Activated T-helper 1 cell treated with Interleukin-2 at 50 U/mL for 16 hours (primary cell): ENCODE measurements at regions not wholly inside any gene's neighbourhood (a gene's known extent, or its start where the extent isn't known, plus 50 kb on each side); places are given as distances from the start of the nearest gene placed in this dataset.
"Not testable (repeated sequence)": the region's sequence is repeated elsewhere in the genome, so short reads cannot be mapped to it uniquely, and the experiment has no call there.

ENCODE experiments used
- DNase-seq: peaks from one replicate; pipeline ENCODE4 v3.0.0-alpha.2; 2020; ENCODE audit warnings: low read depth

DNA sequence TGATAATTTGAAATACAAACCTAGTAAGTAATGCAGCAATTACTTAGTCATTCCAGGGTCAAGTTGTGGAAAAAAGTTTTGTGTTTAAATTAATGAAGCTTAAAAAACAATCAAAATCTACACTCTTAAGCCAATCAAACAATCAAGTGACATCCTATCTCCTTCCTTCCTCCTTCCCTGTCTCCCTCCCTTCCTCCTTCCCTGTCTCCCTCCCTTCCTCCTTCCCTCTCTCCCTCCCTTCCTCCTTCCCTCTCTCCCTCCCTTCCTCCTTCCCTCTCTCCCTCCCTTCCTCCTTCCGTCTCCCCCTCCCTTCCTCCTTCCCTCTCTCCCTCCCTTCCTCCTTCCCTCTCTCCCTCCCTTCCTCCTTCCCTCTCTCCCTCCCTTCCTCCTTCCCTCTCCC, 111.4 kb upstream of the RBPJ start:
- not testable (repeated sequence) for DNase-seq

- DNase-seq: no peak
Observed at GRCh38 chr4:26212528-26212927, 108.3 kb upstream of the RBPJ start.

DNA sequence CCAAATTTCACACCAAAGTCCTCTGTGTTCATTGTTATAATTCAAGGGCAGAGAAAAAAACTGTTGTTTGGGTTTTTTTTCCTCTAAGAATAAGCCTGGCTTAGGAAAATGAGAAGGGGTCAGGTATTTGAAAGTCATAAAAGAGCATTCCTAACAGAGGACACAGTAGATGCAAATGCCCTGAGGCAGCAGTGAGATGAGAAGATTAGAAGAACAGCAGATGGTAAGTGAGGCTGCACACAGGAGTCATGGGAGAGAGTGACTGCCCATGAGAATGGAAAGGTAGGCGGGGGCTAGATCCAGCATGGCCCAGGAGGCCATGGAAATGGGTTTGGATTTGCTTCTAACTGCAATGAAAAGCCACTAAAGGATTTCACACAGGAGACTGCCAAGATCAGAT, 107.5 kb upstream of the RBPJ start:
- DNase-seq: no peak

DNA sequence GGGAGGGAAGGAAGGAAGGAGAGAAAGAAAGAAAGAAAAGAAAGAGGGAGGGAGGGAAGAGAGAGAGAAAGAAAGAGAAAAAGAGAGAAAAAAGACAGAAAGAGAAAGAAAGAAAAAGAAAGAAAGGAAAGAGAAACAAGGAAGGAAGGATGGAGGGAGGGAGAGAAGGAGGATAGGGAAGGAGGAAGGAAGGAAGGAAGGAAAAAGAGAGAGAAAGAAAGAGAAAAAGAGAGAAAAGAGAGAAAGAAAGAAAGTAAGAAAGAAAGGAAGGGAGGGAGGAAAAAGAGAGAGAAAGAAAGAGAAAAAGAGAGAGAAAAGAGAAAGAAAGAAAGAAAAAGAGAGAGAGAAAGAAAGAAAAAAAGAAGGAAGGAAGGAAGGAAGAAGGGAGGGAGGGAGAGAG, 105.8 kb upstream of the RBPJ start:
- DNase-seq: no peak

DNA sequence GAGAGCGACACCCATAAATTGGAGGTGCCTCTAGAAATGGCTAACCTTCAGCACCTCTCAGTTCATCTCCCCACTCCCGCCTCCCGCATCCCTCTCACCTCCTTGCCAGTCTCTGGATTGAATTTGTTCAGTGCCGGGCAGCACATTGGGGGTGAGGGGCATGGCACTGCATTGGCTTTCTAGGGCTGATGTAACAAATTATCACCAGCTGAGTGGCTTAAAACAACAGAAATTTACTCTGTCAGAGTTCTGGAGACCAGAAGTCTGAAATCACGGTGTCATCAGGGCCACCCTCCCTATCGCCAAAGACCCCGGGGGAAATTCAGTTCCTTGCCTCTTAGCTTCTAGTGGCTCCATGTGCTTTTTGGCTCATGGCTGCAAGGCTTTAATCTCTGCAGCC, 105.1 kb upstream of the RBPJ start:
- DNase-seq: no peak

- no peak for DNase-seq
Observed at GRCh38 chr4:26217481-26217880, 103.3 kb upstream of the RBPJ start.

DNA sequence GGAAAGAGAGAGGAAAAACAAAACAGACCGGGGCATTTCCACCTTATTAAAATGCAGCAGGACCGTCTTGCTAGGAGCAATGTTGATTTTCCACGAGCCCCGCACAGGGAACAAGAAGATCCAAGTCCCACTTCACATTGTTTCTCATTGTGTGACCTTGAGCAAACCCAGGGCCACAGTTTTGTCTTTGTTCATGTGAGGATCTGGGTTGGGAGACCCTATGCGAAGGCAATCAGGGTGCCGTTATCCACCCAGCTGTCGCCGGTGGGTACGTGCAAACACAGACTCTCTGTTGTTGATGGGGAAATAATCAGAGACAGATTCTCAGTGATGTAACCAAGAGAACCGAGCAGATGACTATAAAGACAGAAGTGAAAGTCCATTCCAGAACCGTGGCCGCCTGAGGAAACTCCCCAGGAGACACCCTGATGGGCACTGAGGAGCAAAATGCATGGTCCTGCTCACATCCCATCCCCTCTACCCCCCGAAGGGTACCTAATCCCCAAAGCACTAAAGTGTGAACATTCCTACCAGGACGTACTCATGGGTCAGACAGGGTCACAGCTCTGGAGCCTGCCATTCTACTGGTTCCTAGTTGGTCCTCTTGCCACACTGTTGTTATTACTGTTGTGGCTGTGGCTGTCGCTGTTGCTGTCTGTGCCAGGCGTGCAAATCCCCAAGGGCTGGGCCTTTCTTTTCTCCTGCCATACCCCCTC, 102.7 kb upstream of the RBPJ start:
- DNase-seq: no peak

- DNase-seq: no peak
Observed at GRCh38 chr4:26218677-26219605, 101.9 kb upstream of the RBPJ start.

DNA sequence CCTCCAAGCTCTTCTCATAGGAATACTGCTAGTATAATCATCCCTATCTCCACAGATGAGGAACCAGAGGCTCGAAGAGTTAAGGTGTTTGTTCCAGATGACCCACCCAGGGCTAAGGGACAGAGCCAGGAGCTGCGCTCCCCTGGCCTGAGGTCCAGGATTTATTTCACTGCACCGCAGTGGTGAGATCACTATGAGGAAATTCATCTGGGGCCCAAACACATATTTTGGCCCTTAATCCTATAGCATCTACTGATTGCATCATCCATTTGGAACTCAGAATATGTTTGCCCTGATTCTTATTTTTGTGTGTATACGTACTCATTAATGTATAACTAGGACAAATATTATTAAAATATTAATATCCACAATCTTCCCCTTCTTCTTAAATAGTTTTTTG, 100.1 kb upstream of the RBPJ start:
- no peak for DNase-seq

DNA sequence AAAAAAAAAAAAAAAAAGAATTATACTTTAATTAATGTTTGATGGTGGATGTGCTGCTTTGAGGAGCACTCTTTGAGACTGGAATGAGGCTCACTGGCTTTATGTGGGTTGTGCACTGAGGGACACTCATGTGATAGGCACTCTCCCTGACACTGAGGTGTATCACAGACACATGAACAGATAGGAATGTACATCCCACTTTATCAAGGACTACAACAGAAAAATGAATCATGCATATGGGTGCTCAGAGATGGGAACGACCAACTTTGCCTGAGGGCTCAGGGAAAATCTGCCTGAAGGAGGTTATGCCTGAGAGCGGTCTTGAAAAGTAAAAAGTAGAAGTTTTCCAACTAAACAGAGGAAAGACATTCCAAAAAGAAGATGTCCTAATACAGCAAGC, 97.7 kb upstream of the RBPJ start:
- DNase-seq: no peak

- DNase-seq: no peak
Observed at GRCh38 chr4:26226629-26227376, 94.0 kb upstream of the RBPJ start.

GRCh38 chr4:26227601-26228229, 93.1 kb upstream of the RBPJ start:
- no peak for DNase-seq

DNA sequence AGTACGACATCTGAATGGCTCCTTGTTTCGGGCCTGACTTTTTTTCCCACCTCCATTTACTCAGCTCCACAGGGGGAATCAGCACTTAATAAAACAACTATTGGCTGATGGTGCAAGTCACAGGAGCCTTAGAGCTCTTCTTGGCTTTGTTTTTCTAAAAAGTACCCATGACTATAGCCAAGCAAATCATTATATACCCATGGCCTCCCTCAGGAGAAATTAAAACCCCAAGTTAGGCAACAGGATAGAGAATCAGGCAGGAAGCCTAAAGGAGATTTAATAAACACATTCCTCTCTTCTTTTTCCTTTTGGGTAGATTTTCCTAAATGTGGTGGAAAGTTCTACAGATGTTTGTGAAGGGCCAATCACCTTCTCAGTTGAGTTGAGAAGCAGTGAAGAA, 91.9 kb upstream of the RBPJ start:
- no peak for DNase-seq

DNA sequence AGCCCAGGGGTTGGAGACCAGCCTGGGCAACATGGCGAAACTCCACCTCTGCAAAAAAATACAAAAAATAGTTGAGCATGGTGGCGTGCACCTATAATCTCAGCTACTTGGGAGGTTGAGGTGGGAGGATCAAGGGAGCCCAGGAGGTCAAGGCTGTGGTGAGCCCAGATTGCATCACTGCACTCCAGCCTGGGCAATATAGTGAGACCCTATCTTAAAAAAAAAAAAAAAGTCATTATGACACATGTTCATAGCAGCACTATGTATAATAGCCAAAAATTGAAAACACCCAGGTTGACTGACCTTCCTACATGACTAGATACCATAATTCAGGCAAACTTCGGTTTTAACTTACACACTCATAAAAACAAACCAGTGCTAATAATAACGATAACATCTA, 90.8 kb upstream of the RBPJ start:
- no peak for DNase-seq

DNA sequence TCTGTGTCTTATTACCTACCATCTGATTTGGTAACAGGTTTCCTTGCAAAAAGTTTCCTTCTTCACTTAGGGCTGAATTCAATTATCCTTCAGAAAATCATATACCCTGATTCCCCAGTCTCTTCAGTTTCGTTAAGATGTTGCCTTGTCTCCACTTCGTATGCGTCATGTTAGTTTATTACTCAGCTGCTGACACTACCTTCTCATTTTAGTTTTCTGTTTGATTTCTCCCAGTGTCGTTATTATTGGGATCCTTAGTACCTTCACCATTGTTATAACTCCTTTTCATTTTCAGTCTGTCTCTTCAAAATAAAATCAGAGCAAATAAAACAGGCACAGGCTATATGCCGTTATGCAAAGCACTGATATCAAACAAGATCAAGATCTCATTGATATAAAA, 87.5 kb upstream of the RBPJ start:
- no peak for DNase-seq

GRCh38 chr4:26235500-26235899, 85.3 kb upstream of the RBPJ start:
- no peak for DNase-seq

- DNase-seq: no peak
Observed at GRCh38 chr4:26237916-26238315, 82.9 kb upstream of the RBPJ start.

- DNase-seq: no peak
Observed at GRCh38 chr4:26238426-26238777, 82.4 kb upstream of the RBPJ start.

GRCh38 chr4:26238778-26239679, 81.8 kb upstream of the RBPJ start:
- no peak for DNase-seq

DNA sequence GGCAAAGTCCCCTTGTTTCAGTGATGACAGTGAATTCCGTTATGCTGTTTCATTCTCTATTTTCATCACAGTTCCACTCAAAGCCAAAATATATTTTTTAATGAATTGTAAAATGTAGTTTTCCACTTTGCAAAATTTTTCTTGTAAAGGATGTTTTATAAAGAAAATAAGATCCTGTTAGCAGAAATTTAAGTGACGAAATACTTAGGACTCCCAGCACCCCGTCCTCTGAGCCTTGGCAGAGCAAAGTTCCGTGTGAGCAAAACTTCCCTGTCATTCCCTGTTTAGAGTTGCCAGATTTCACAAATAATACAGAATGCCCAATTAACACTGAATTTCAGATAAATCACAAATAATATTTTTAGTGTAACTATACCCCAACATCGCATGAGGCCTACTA, 81.0 kb upstream of the RBPJ start:
- no peak for DNase-seq

DNA sequence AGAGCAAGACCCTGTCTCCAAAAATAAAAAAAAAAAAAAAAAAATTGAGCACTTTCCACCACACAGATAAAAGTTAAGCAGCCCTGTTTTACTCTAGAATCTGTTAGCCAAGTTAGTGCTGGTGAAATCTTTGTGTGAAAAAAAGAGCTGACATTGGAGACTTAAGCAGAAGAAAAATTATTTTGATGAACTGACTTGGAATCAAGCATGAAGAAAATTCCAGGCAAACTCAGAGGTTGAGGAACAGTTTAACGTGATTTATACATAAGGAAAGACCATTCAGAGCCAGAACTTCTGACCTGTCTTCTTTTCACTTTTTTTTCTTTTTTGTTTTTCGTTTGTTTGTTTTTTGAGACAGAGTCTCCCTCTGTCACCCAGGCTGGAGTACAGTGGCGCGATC, 79.6 kb upstream of the RBPJ start:
- no peak for DNase-seq
